Stimulated activated CD4-positive, alpha-beta T cell treated with anti-CD3 and anti-CD28 coated beads, Interleukin-15, amount 100 ng/mL, for 48 hours (primary cell): ENCODE measurements at regions not wholly inside any gene's neighbourhood (a gene's known extent, or its start where the extent isn't known, plus 50 kb on each side); places are given as distances from the start of the nearest gene placed in this dataset.
"Not testable (repeated sequence)": the region's sequence is repeated elsewhere in the genome, so short reads cannot be mapped to it uniquely, and the experiment has no call there.

ENCODE experiments used
- DNase-seq, 2 donors: peaks; one replicate each; pipeline ENCODE4 v3.0.0-alpha.2; 2020; ENCODE audit warnings: low read depth in 2 of 2

GRCh38 chr10:80946957-80947726 is 409.4 kb downstream of the SH2D4B start:
- no peak for DNase-seq

GRCh38 chr10:80949785-80950184 is 412.1 kb downstream of the SH2D4B start:
- no peak for DNase-seq

GRCh38 chr10:80952436-80952835 is 414.7 kb downstream of the SH2D4B start:
- no peak for DNase-seq

GRCh38 chr10:80957161-80957560 is 419.5 kb downstream of the SH2D4B start:
- no peak for DNase-seq

- DNase-seq = no peak
Measured at GRCh38 chr10:80964179-80964578, 426.5 kb downstream of the SH2D4B start.

- no peak for DNase-seq
Measured at GRCh38 chr10:80964955-80965614, 427.4 kb downstream of the SH2D4B start.

GRCh38 chr10:80966326-80966986 is 428.8 kb downstream of the SH2D4B start:
- DNase-seq = no peak

GRCh38 chr10:80967357-80967756 is 429.7 kb downstream of the SH2D4B start:
- not testable (repeated sequence) for DNase-seq

- DNase-seq = no peak
Measured at GRCh38 chr10:80968903-80969302, 431.2 kb downstream of the SH2D4B start.

GRCh38 chr10:80971461-80971860 is 433.8 kb downstream of the SH2D4B start:
- DNase-seq = no peak

- no peak for DNase-seq
Measured at GRCh38 chr10:80976658-80977057, 439.0 kb downstream of the SH2D4B start.

GRCh38 chr10:80985102-80985501 is 447.4 kb downstream of the SH2D4B start:
- no peak for DNase-seq

- no peak for DNase-seq
Measured at GRCh38 chr10:80986596-80986995, 448.9 kb downstream of the SH2D4B start.

- DNase-seq = no peak
Measured at GRCh38 chr10:80988755-80989154, 451.1 kb downstream of the SH2D4B start.

- no peak for DNase-seq
Measured at GRCh38 chr10:80996615-80997193, 459.0 kb downstream of the SH2D4B start.

GRCh38 chr10:81000781-81001180 is 463.1 kb downstream of the SH2D4B start:
- no peak for DNase-seq

GRCh38 chr10:81002382-81002781 is 464.7 kb downstream of the SH2D4B start:
- no peak for DNase-seq

GRCh38 chr10:81007872-81008271 is 470.2 kb downstream of the SH2D4B start:
- DNase-seq = no peak

GRCh38 chr10:81008726-81009125 is 471.0 kb downstream of the SH2D4B start:
- no peak for DNase-seq

GRCh38 chr10:81009296-81009695 is 471.6 kb downstream of the SH2D4B start:
- no peak for DNase-seq

GRCh38 chr10:81013771-81014170 is 476.1 kb downstream of the SH2D4B start:
- no peak for DNase-seq
